Ascending aorta (tissue), 2 donors: ENCODE measurements at regions not wholly inside any gene's neighbourhood (a gene's known extent, or its start where the extent isn't known, plus 50 kb on each side); places are given as distances from the start of the nearest gene placed in this dataset.

Source experiments
- DNase-seq, 2 donors: peaks; one replicate each; pipeline ENCODE4 v3.0.0-alpha.2; 2019; ENCODE audit warnings: low spot score in 2 of 2
- H3K27ac ChIP-seq, 2 donors: fragments of 200-600 bp; sonication (generic); one replicate each; pipeline ENCODE4 v1.5.1; 2016 to 2017; ENCODE audit warnings: mild to moderate bottlenecking in 1 of 2
- H3K27me3 ChIP-seq: fragments of 200-600 bp; sonication (generic); one replicate; pipeline ENCODE4 v1.5.1; 2017
- H3K36me3 ChIP-seq, 2 donors: fragments of 200-600 bp; sonication (generic); one replicate each; pipeline ENCODE4 v1.5.1; 2016
- H3K4me1 ChIP-seq, 2 donors: fragments of 200-600 bp; sonication (generic); one replicate each; pipeline ENCODE4 v1.5.1; 2016 to 2017; ENCODE audit warnings: mild to moderate bottlenecking in 1 of 2
- H3K4me3 ChIP-seq, 2 donors: fragments of 200-600 bp; sonication (generic); one replicate each; pipeline ENCODE4 v1.5.1; 2016 to 2017; ENCODE audit warnings: mild to moderate bottlenecking in 1 of 2
- H3K9me3 ChIP-seq, 2 donors: fragments of 200-600 bp; sonication (generic); one replicate each; pipeline ENCODE4 v1.5.1; 2016
- intact Hi-C: fragments of 100-400 bp; cut with DNase I; formaldehyde crosslinking; loops from one replicate; pipeline ENCODE4 v1.15.1; 2023
- TF ChIP-seq, protein P1 (sequence below), 3 experiments: fragments of 200-600 bp in 2 of 3; fragments of 450-650 bp in 1 of 3; sonication (generic) in 2 of 3; IDR thresholded peaks; one replicate each; pipeline ENCODE4 v1.5.1; 2016 to 2019; ENCODE audit warnings: antibody characterized with exemption in 3 of 3, mild to moderate bottlenecking in 1 of 3, moderate library complexity in 1 of 3

DNA sequence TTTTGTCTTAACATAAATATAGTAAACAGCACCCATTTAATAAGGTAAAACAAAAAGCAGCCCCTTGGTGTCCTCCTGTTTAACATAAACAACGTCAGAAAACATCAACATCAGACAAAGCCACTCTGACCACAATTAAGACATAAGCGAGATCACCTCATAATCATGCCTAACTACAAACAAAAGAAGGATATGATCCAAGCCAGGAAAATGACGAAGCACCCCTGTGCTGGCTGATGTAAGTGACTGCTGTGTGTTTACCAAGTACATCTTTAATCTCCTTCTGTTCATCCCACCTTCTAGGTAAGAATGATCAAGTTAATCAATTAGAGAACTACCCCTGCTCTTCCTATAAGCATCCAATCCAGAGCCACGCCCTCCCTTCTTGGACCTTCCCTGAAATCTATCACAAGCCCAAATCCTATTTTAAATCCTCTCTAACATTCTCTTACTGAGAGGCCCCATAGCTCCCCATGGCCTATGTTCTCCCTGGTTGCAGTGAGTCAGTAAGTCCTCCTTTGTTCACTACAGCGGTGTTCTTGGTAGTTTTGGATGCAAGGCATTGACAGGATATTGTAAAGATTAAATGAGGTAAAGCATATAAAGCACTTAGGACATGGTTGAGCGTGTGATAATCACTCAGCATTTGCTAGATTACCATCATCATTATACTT lies 424.2 kb downstream of the TSN start:
- TF ChIP-seq, protein P1, sequence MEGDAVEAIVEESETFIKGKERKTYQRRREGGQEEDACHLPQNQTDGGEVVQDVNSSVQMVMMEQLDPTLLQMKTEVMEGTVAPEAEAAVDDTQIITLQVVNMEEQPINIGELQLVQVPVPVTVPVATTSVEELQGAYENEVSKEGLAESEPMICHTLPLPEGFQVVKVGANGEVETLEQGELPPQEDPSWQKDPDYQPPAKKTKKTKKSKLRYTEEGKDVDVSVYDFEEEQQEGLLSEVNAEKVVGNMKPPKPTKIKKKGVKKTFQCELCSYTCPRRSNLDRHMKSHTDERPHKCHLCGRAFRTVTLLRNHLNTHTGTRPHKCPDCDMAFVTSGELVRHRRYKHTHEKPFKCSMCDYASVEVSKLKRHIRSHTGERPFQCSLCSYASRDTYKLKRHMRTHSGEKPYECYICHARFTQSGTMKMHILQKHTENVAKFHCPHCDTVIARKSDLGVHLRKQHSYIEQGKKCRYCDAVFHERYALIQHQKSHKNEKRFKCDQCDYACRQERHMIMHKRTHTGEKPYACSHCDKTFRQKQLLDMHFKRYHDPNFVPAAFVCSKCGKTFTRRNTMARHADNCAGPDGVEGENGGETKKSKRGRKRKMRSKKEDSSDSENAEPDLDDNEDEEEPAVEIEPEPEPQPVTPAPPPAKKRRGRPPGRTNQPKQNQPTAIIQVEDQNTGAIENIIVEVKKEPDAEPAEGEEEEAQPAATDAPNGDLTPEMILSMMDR (IDR thresholded peaks at IDR 0.05), result no peak
- Histone ChIP-seq H3K9me3 (no peaks in the 10 kb centered on the region), H3K4me3 (no peak overlapping the region), H3K27me3 (no peaks in the 10 kb centered on the region), H3K27ac (no peak overlapping the region), H3K4me1 (no peaks in the 10 kb centered on the region), H3K36me3 (no peaks in the 10 kb centered on the region)
- intact Hi-C loops, result no loop called here
- DNase-seq, result no peak

DNA sequence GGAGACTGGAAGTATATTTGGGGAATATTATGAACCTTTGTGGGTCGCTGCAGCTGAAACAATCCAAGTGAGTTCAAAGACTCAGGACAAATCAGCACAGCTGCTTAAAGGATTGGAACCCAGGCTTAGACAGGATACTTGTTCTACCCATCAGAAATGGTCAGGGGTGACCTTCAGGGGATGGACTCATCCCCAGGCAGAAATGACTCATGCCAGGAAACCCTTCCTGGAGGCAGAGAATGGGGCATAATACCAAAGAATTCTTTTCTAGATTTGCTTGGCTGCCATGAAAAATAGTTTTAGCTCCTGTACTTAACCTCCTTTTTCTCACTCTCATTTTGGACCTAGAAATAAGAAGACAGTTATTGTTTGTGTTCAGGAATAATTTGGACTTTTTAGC lies 425.5 kb downstream of the TSN start:
- Histone ChIP-seq H3K27me3 (no peaks in the 10 kb centered on the region), H3K36me3 (no peaks in the 10 kb centered on the region), H3K27ac (no peak overlapping the region), H3K4me1 (no peaks in the 10 kb centered on the region), H3K9me3 (no peaks in the 10 kb centered on the region), H3K4me3 (no peak overlapping the region)
- intact Hi-C loops, result no loop called here
- no peak for DNase-seq
- TF ChIP-seq, protein P1 (IDR thresholded peaks at IDR 0.05), result no peak

DNA sequence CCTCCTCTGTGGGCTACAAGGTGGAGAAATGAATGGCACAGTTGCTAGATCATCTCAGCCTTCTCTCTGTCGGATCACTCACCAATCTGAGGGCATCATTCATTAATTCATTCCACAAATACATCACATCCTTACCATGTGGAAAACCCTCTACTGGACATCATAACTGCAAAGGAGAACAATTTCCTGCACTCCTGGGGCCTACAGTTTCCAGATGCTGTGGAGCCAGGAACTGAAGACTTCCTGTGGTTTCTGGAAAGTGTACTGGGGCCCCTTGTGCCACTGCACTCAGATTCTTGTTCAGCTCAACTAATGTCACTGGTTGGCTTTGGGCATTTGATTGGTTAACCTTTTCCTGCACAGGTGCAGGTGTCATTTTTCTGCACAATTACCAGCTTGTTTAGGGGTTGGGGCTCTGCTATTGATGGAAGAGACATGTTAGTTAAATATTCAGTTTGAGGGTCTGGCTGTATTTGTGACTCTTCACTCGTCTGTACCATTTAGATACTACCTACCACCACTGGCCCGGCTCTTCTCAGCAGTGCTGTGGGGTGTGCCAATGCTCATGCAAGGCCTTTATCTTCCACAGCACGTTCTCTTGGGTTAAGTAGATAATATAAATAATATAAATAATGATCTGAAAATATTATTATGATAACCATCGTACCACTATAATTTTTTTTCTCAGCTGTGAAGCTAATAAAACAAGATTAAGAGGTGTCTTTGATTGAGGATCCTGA lies 427.3 kb downstream of the TSN start:
- no peak overlapping the region for H3K27ac ChIP-seq
- intact Hi-C loops, result no loop called here
- TF ChIP-seq, protein P1 (IDR thresholded peaks at IDR 0.05), result no peak

GRCh38 chr2:122183890-122184289 lies 428.4 kb downstream of the TSN start:
- Histone ChIP-seq H3K9me3 (no peaks in the 10 kb centered on the region), H3K36me3 (no peaks in the 10 kb centered on the region), H3K4me3 (no peak overlapping the region), H3K4me1 (no peaks in the 10 kb centered on the region), H3K27me3 (no peaks in the 10 kb centered on the region), H3K27ac (no peak overlapping the region)
- DNase-seq, result no peak
- TF ChIP-seq, protein P1 (IDR thresholded peaks at IDR 0.05), result no peak
- intact Hi-C loops, result no loop called here

More for the DNA sequence above, 427.3 kb downstream of the TSN start:
- Histone ChIP-seq H3K27me3 (no peaks in the 10 kb centered on the region), H3K36me3 (no peaks in the 10 kb centered on the region), H3K4me3 (no peak overlapping the region), H3K4me1 (no peaks in the 10 kb centered on the region), H3K9me3 (no peaks in the 10 kb centered on the region)
- DNase-seq, result no peak

GRCh38 chr2:122186761-122187222 lies 431.3 kb downstream of the TSN start:
- intact Hi-C loops, result no loop called here
- no peaks in the 10 kb centered on the region for H3K36me3 ChIP-seq
- H3K9me3 ChIP-seq, result no peaks in the 10 kb centered on the region
- TF ChIP-seq, protein P1 (IDR thresholded peaks at IDR 0.05), result no peak
- H3K27me3 ChIP-seq, result no peaks in the 10 kb centered on the region
- H3K27ac ChIP-seq, result no peak overlapping the region
- no peak for DNase-seq
- H3K4me3 ChIP-seq, result no peak overlapping the region
- H3K4me1 ChIP-seq, result no peaks in the 10 kb centered on the region
